Right atrium auricular region (tissue), 2 donors: ENCODE measurements at regions not wholly inside any gene's neighbourhood (a gene's known extent, or its start where the extent isn't known, plus 50 kb on each side); places are given as distances from the start of the nearest gene placed in this dataset.

Experiments used
- DNase-seq: peaks from one replicate; pipeline ENCODE4 v3.0.0-alpha.2; 2019; ENCODE audit warnings: low spot score
- H3K27ac ChIP-seq, 2 donors: fragments of 200-600 bp; sonication (generic); 1 replicate in 1 of 2; 2 replicates in 1 of 2; pipeline ENCODE4 v1.5.1; 2016 to 2019
- H3K27me3 ChIP-seq, 2 donors: fragments of 200-600 bp; sonication (generic); one replicate each; pipeline versions ENCODE4 v1.5.1 to v1.6.0; 2017 to 2019
- H3K36me3 ChIP-seq: fragments of 200-600 bp; sonication (generic); one replicate; pipeline ENCODE4 v1.5.1; 2016
- H3K4me1 ChIP-seq, 2 donors: fragments of 200-600 bp; sonication (generic); one replicate each; pipeline versions ENCODE4 v1.5.1 to v1.6.0; 2017 to 2019
- H3K4me3 ChIP-seq, 2 donors: fragments of 200-600 bp; sonication (generic); 1 replicate in 1 of 2; 2 replicates in 1 of 2; pipeline ENCODE4 v1.5.1; 2017 to 2019; ENCODE audit warnings: mild to moderate bottlenecking in 1 of 2, moderate library complexity in 1 of 2
- H3K9me3 ChIP-seq, 2 donors: fragments of 200-600 bp; sonication (generic); one replicate each; pipeline ENCODE4 v1.5.1; 2019
- TF ChIP-seq, protein P1 (sequence below), 2 donors: fragments of 200-600 bp; sonication (generic); IDR thresholded peaks; one replicate each; pipeline ENCODE4 v1.5.1; 2019; ENCODE audit warnings: antibody characterized with exemption in 2 of 2

- H3K9me3 ChIP-seq = no peaks in the 10 kb centered on the region
- H3K27ac ChIP-seq = no peak overlapping the region
- DNase-seq = no peak
- no peaks in the 10 kb centered on the region for H3K36me3 ChIP-seq
- no peak overlapping the region for H3K4me3 ChIP-seq
- H3K27me3 ChIP-seq = no peaks in the 10 kb centered on the region
- TF ChIP-seq, protein P1, sequence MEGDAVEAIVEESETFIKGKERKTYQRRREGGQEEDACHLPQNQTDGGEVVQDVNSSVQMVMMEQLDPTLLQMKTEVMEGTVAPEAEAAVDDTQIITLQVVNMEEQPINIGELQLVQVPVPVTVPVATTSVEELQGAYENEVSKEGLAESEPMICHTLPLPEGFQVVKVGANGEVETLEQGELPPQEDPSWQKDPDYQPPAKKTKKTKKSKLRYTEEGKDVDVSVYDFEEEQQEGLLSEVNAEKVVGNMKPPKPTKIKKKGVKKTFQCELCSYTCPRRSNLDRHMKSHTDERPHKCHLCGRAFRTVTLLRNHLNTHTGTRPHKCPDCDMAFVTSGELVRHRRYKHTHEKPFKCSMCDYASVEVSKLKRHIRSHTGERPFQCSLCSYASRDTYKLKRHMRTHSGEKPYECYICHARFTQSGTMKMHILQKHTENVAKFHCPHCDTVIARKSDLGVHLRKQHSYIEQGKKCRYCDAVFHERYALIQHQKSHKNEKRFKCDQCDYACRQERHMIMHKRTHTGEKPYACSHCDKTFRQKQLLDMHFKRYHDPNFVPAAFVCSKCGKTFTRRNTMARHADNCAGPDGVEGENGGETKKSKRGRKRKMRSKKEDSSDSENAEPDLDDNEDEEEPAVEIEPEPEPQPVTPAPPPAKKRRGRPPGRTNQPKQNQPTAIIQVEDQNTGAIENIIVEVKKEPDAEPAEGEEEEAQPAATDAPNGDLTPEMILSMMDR (IDR thresholded peaks at IDR 0.05) = no peak
- no peaks in the 10 kb centered on the region for H3K4me1 ChIP-seq
Measured at GRCh38 chr4:33878710-33879109, 2365.6 kb downstream of the ARAP2 start.

- no peaks in the 10 kb centered on the region for H3K27me3 ChIP-seq
- no peaks in the 10 kb centered on the region for H3K36me3 ChIP-seq
- TF ChIP-seq, protein P1 (IDR thresholded peaks at IDR 0.05) = no peak
- H3K4me3 ChIP-seq = no peak overlapping the region
- no peak for DNase-seq
- H3K4me1 ChIP-seq = no peaks in the 10 kb centered on the region
- H3K9me3 ChIP-seq = no peaks in the 10 kb centered on the region
- no peak overlapping the region for H3K27ac ChIP-seq
Measured at GRCh38 chr4:33881176-33881575, 2363.1 kb downstream of the ARAP2 start.

- no peak for DNase-seq
- H3K27me3 ChIP-seq = no peaks in the 10 kb centered on the region
- H3K4me1 ChIP-seq = no peaks in the 10 kb centered on the region
- TF ChIP-seq, protein P1 (IDR thresholded peaks at IDR 0.05) = no peak
- no peaks in the 10 kb centered on the region for H3K9me3 ChIP-seq
- no peak overlapping the region for H3K27ac ChIP-seq
- H3K4me3 ChIP-seq = no peak overlapping the region
- no peaks in the 10 kb centered on the region for H3K36me3 ChIP-seq
Measured at GRCh38 chr4:33882246-33882990, 2361.9 kb downstream of the ARAP2 start.

GRCh38 chr4:33883111-33883510 lies 2361.2 kb downstream of the ARAP2 start:
- H3K4me3 ChIP-seq = no peak overlapping the region
- H3K9me3 ChIP-seq = no peaks in the 10 kb centered on the region
- H3K36me3 ChIP-seq = no peaks in the 10 kb centered on the region
- no peak for DNase-seq
- no peak overlapping the region for H3K27ac ChIP-seq
- H3K27me3 ChIP-seq = no peaks in the 10 kb centered on the region
- TF ChIP-seq, protein P1 (IDR thresholded peaks at IDR 0.05) = no peak
- H3K4me1 ChIP-seq = no peaks in the 10 kb centered on the region

- Histone ChIP-seq H3K4me3 (no peak overlapping the region), H3K27me3 (no peaks in the 10 kb centered on the region)
Measured at GRCh38 chr4:33886356-33886755, 2358.0 kb downstream of the ARAP2 start.

More at GRCh38 chr4:33886356-33886755, 2358.0 kb downstream of the ARAP2 start:
- Histone ChIP-seq H3K36me3 (no peaks in the 10 kb centered on the region), H3K27ac (no peak overlapping the region), H3K4me1 (no peaks in the 10 kb centered on the region), H3K9me3 (no peaks in the 10 kb centered on the region)
- DNase-seq = no peak
- TF ChIP-seq, protein P1 (IDR thresholded peaks at IDR 0.05) = no peak
